ENCODE measurements at regions not wholly inside any gene's neighbourhood (a gene's known extent, or its start where the extent isn't known, plus 50 kb on each side); places are given as distances from the start of the nearest gene placed in this dataset.
"Not testable (repeated sequence)": the region's sequence is repeated elsewhere in the genome, so short reads cannot be mapped to it uniquely, and the experiment has no call there.

DNA sequence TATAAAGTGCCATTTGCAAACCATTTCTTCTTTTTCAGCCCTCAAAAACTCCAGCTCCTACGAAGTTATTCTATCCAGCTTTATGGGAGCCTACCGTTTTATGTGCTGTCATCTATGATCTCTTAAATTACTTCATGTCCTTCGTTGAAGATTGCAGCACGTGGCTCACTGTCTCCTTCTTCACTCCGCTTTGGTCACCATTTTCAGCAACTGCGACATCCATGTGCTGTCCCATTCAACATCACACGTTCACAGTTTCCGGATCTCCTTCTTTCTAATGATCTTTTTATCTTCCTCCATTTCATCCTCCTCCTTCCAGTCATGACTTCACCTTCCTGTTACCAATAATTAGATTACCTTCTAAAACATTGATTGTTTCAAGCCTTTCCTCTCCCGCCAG, 143.3 kb upstream of the KRAS start:
- Histone ChIP-seq H3K27ac (no peak overlapping the region), H3K27me3 (no peaks in the 10 kb centered on the region), H3K4me1 (no peaks in the 10 kb centered on the region), H3K4me3 (replicated peaks in 1 of 3) (no peak overlapping the region), H3K9me3 (no peaks in the 10 kb centered on the region), H3K36me3 (no peaks in the 10 kb centered on the region)
- WGBS, 2 donors: 91 to 93% methylated on average over 9 of the region's 9 CpGs
- intact Hi-C loops (cut with DNase I): no loop called here
- DNase-seq: no peak
- TF ChIP-seq CTCF (IDR thresholded peaks at IDR 0.05): no peak
- TF ChIP-seq POLR2A (IDR thresholded peaks at IDR 0.05): no peak

DNA sequence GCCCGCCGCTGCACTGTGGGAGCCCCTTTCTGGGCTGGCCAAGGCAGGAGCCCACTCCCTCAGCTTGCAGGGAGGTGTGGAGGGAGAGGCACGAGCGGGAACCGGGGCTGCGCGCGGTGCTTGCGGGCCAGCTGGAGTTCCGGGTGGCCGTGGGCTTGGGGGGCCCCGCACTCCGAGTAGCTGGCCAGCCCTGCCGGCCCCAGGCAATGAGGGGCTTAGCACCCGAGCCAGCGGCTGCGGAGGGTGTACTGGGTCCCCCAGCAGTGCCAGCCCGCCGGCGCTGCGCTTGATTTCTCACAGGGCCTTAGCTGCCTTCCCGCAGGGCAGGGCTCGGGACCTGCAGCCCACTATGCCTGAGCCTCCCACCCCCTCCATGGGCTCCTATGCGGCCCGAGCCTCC, 140.6 kb upstream of the KRAS start:
- H3K27me3 ChIP-seq; H3K4me1 ChIP-seq; H3K36me3 ChIP-seq; H3K9me3 ChIP-seq; DNase-seq; H3K4me3 ChIP-seq (replicated peaks in 1 of 3); H3K27ac ChIP-seq; intact Hi-C loops (cut with DNase I): not testable (repeated sequence)
- 96 to 100% methylated on average over 5 of the region's 25 CpGs for WGBS, 2 donors

- 69 to 83% methylated on average over 5 of the region's 5 CpGs for WGBS, 2 donors
- Histone ChIP-seq H3K4me3 (replicated peaks in 1 of 3) (no peak overlapping the region), H3K4me1 (peaks cover 0 to 4% of the 10 kb centered on the region in 2 donors), H3K27me3 (no peaks in the 10 kb centered on the region), H3K27ac (no peak overlapping the region), H3K9me3 (no peaks in the 10 kb centered on the region), H3K36me3 (no peaks in the 10 kb centered on the region)
- intact Hi-C loops (cut with DNase I): no loop called here
- TF ChIP-seq CTCF (IDR thresholded peaks at IDR 0.05): no peak
- TF ChIP-seq POLR2A (IDR thresholded peaks at IDR 0.05): no peak
- no peak for DNase-seq
Observed at GRCh38 chr12:25388183-25388582, 137.5 kb upstream of the KRAS start.

GRCh38 chr12:25387732-25388050, 137.0 kb upstream of the KRAS start:
- 77 to 88% methylated on average over 3 of the region's 3 CpGs for WGBS, 2 donors
- Histone ChIP-seq H3K27ac (no peak overlapping the region), H3K9me3 (no peaks in the 10 kb centered on the region), H3K4me1 (peaks cover 0 to 4% of the 10 kb centered on the region in 2 donors), H3K4me3 (replicated peaks in 1 of 3) (no peak overlapping the region), H3K36me3 (no peaks in the 10 kb centered on the region), H3K27me3 (no peaks in the 10 kb centered on the region)
- intact Hi-C loops (cut with DNase I): no loop called here
- no peak for DNase-seq
- TF ChIP-seq POLR2A (IDR thresholded peaks at IDR 0.05): no peak
- TF ChIP-seq CTCF (IDR thresholded peaks at IDR 0.05): no peak

GRCh38 chr12:25386831-25387731, 136.4 kb upstream of the KRAS start:
- no peaks in the 10 kb centered on the region for H3K36me3 ChIP-seq
- no peaks in the 10 kb centered on the region for H3K9me3 ChIP-seq
- peak overlapping the region; percentile 16 to 67 (median 35) for H3K4me3 ChIP-seq (replicated peaks in 1 of 3)
- 7 to 8% methylated on average over 22 of the region's 22 CpGs for WGBS, 2 donors
- H3K27me3 ChIP-seq: no peaks in the 10 kb centered on the region
- intact Hi-C loops (cut with DNase I): no loop called here
- H3K4me1 ChIP-seq: peaks cover 0 to 4% of the 10 kb centered on the region in 2 donors
- peak; percentile 86 to 90 for DNase-seq
- TF ChIP-seq CTCF (IDR thresholded peaks at IDR 0.05) (peak; percentile 42 to 86 (median 76)), POLR2A (IDR thresholded peaks at IDR 0.05) (no peak)
- H3K27ac ChIP-seq: peak overlapping the region; percentile 76 to 100 (median 99)

Data from thyroid gland (tissue), 4 donors.